Skeletal muscle tissue (tissue), 3 donors: ENCODE measurements at regions not wholly inside any gene's neighbourhood (a gene's known extent, or its start where the extent isn't known, plus 50 kb on each side); places are given as distances from the start of the nearest gene placed in this dataset.

Experiments used
- H3K27ac ChIP-seq: one replicate; pipeline ENCODE4 v1.7.0; 2013; ENCODE audit warnings: mild to moderate bottlenecking, low read depth, low read length, inconsistent platforms
- H3K27me3 ChIP-seq, 3 donors: one replicate each; pipeline ENCODE4 v1.7.0; 2013; ENCODE audit warnings: low read length in 3 of 3; ENCODE audit not compliant: control insufficient read depth in 3 of 3, insufficient read depth in 3 of 3
- H3K36me3 ChIP-seq, 3 donors: one replicate each; pipeline ENCODE4 v1.7.0; 2013; ENCODE audit warnings: low read length in 3 of 3; ENCODE audit not compliant: control insufficient read depth in 3 of 3, insufficient read depth in 3 of 3
- H3K4me1 ChIP-seq, 3 donors: one replicate each; pipeline ENCODE4 v1.7.0; 2013; ENCODE audit warnings: low read length in 3 of 3, mild to moderate bottlenecking in 3 of 3; ENCODE audit not compliant: control insufficient read depth in 3 of 3, insufficient read depth in 3 of 3
- H3K4me3 ChIP-seq, 3 donors: one replicate each; pipeline ENCODE4 v1.7.0; 2013; ENCODE audit warnings: low read length in 3 of 3
- H3K9ac ChIP-seq, 3 donors: one replicate each; pipeline ENCODE4 v1.7.0; 2013; ENCODE audit warnings: low read length in 3 of 3, mild to moderate bottlenecking in 3 of 3, moderate library complexity in 2 of 3, low read depth in 1 of 3
- H3K9me3 ChIP-seq, 3 donors: one replicate each; pipeline ENCODE4 v1.7.0; 2013; ENCODE audit warnings: low read length in 3 of 3; ENCODE audit not compliant: control insufficient read depth in 3 of 3
- donor health status: Osteomylitis.

GRCh38 chrX:113422323-113422722 is 581.7 kb upstream of the AMOT start:
- no peaks in the 10 kb centered on the region for H3K36me3 ChIP-seq
- H3K27ac ChIP-seq, result no peak overlapping the region
- no peak overlapping the region for H3K9ac ChIP-seq
- no peaks in the 10 kb centered on the region for H3K9me3 ChIP-seq
- H3K27me3 ChIP-seq, result no peaks in the 10 kb centered on the region
- no peaks in the 10 kb centered on the region for H3K4me1 ChIP-seq
- no peak overlapping the region for H3K4me3 ChIP-seq

GRCh38 chrX:113421432-113421831 is 580.8 kb upstream of the AMOT start:
- H3K36me3 ChIP-seq, result no peaks in the 10 kb centered on the region
- no peaks in the 10 kb centered on the region for H3K27me3 ChIP-seq
- H3K9me3 ChIP-seq, result no peaks in the 10 kb centered on the region
- no peak overlapping the region for H3K9ac ChIP-seq
- no peak overlapping the region for H3K4me3 ChIP-seq
- no peaks in the 10 kb centered on the region for H3K4me1 ChIP-seq
- H3K27ac ChIP-seq, result no peak overlapping the region

GRCh38 chrX:113412106-113412505 is 571.5 kb upstream of the AMOT start:
- no peak overlapping the region for H3K4me3 ChIP-seq
- no peaks in the 10 kb centered on the region for H3K36me3 ChIP-seq
- H3K27me3 ChIP-seq, result no peaks in the 10 kb centered on the region
- no peaks in the 10 kb centered on the region for H3K9me3 ChIP-seq
- H3K9ac ChIP-seq, result no peak overlapping the region
- H3K27ac ChIP-seq, result no peak overlapping the region
- no peaks in the 10 kb centered on the region for H3K4me1 ChIP-seq

- no peaks in the 10 kb centered on the region for H3K27me3 ChIP-seq
- H3K36me3 ChIP-seq, result no peaks in the 10 kb centered on the region
- no peak overlapping the region for H3K27ac ChIP-seq
- no peak overlapping the region for H3K4me3 ChIP-seq
- H3K4me1 ChIP-seq, result no peaks in the 10 kb centered on the region
- H3K9me3 ChIP-seq, result no peaks in the 10 kb centered on the region
- H3K9ac ChIP-seq, result no peak overlapping the region
Measured at GRCh38 chrX:113408843-113409242, 568.2 kb upstream of the AMOT start.

GRCh38 chrX:113400193-113400704 is 559.6 kb upstream of the AMOT start:
- Histone ChIP-seq H3K27ac (no peak overlapping the region), H3K9ac (no peak overlapping the region), H3K4me1 (no peaks in the 10 kb centered on the region), H3K27me3 (no peaks in the 10 kb centered on the region), H3K4me3 (no peak overlapping the region), H3K36me3 (no peaks in the 10 kb centered on the region), H3K9me3 (no peaks in the 10 kb centered on the region)

GRCh38 chrX:113399506-113400192 is 559.0 kb upstream of the AMOT start:
- H3K9ac ChIP-seq, result no peak overlapping the region
- H3K27ac ChIP-seq, result no peak overlapping the region
- no peaks in the 10 kb centered on the region for H3K36me3 ChIP-seq
- H3K9me3 ChIP-seq, result no peaks in the 10 kb centered on the region
- H3K27me3 ChIP-seq, result no peaks in the 10 kb centered on the region
- H3K4me3 ChIP-seq, result no peak overlapping the region
- H3K4me1 ChIP-seq, result no peaks in the 10 kb centered on the region

GRCh38 chrX:113392355-113392754 is 551.7 kb upstream of the AMOT start:
- no peak overlapping the region for H3K9ac ChIP-seq
- peaks cover 0 to 3% (median 0%) of the 10 kb centered on the region in 3 donors for H3K9me3 ChIP-seq
- peaks cover 0 to 5% (median 0%) of the 10 kb centered on the region in 3 donors for H3K27me3 ChIP-seq
- no peaks in the 10 kb centered on the region for H3K4me1 ChIP-seq
- no peak overlapping the region for H3K4me3 ChIP-seq
- H3K36me3 ChIP-seq, result no peaks in the 10 kb centered on the region
- H3K27ac ChIP-seq, result no peak overlapping the region

- Histone ChIP-seq H3K4me1 (no peaks in the 10 kb centered on the region), H3K27ac (no peak overlapping the region), H3K9me3 (peaks cover 0 to 3% (median 0%) of the 10 kb centered on the region in 3 donors)
Measured at GRCh38 chrX:113391875-113392274, 551.2 kb upstream of the AMOT start.

GRCh38 chrX:113390531-113390930 is 549.9 kb upstream of the AMOT start:
- peaks cover 0 to 3% (median 0%) of the 10 kb centered on the region in 3 donors for H3K9me3 ChIP-seq
- H3K27ac ChIP-seq, result no peak overlapping the region
- H3K4me3 ChIP-seq, result no peak overlapping the region
- H3K4me1 ChIP-seq, result no peaks in the 10 kb centered on the region
- H3K36me3 ChIP-seq, result no peaks in the 10 kb centered on the region
- peaks cover 0 to 5% (median 0%) of the 10 kb centered on the region in 3 donors for H3K27me3 ChIP-seq
- H3K9ac ChIP-seq, result no peak overlapping the region

More at GRCh38 chrX:113391875-113392274, 551.2 kb upstream of the AMOT start:
- Histone ChIP-seq H3K36me3 (no peaks in the 10 kb centered on the region), H3K27me3 (peaks cover 0 to 5% (median 0%) of the 10 kb centered on the region in 3 donors), H3K4me3 (no peak overlapping the region), H3K9ac (no peak overlapping the region)

GRCh38 chrX:113389846-113390245 is 549.2 kb upstream of the AMOT start:
- Histone ChIP-seq H3K27ac (no peak overlapping the region), H3K4me3 (no peak overlapping the region), H3K27me3 (peaks cover 0 to 5% (median 0%) of the 10 kb centered on the region in 3 donors), H3K36me3 (no peaks in the 10 kb centered on the region), H3K4me1 (no peaks in the 10 kb centered on the region), H3K9ac (no peak overlapping the region), H3K9me3 (peaks cover 0 to 3% (median 0%) of the 10 kb centered on the region in 3 donors)
